IMR-90 (cell line): ENCODE measurements at regions not wholly inside any gene's neighbourhood (a gene's known extent, or its start where the extent isn't known, plus 50 kb on each side); places are given as distances from the start of the nearest gene placed in this dataset.

ENCODE experiments used
- ATAC-seq: fragments of 200-7000 bp; cut with Tn5 transposase; 2 replicates; pipeline ENCODE4 v1.9.1; 2020; ENCODE audit warnings: low read depth, mild to moderate bottlenecking, moderate library complexity
- BruUV-seq: library from RNA; stranded (reverse); fragments of 400-500 nt; replicated peaks from 2 replicates; lab custom pipeline; 2021; lab: Mats Ljungman, UMichigan
- CTCF ChIA-PET: fragments of 300-600 bp; formaldehyde crosslinking; extraction: SDS; loops from one replicate; lab custom pipeline; 2021; ENCODE audit warnings: antibody characterized with exemption; lab: Yijun Ruan, JAX
- POLR2A ChIA-PET: fragments of 300-600 bp; sonication (Branson Sonifier 250); formaldehyde crosslinking; loops from one replicate; lab custom pipeline; 2022; ENCODE audit warnings: antibody characterized with exemption; ENCODE audit not compliant: unreplicated experiment; lab: Charles Lee
- DNase-seq: peaks from one replicate; pipeline ENCODE4 v3.0.0; 2013
- H2AFZ ChIP-seq: replicated peaks from 2 replicates; pipeline ENCODE3; 2013; ENCODE audit warnings: low read length, mild to moderate bottlenecking; ENCODE audit not compliant: poor library complexity
- H2AK5ac ChIP-seq: 2 replicates; pipeline ENCODE4 v1.6.1; 2013; ENCODE audit warnings: low read depth, low read length, inconsistent platforms
- H2AK9ac ChIP-seq: replicated peaks from 2 replicates; pipeline ENCODE3; 2013; ENCODE audit warnings: mild to moderate bottlenecking, low read depth, low read length, moderate library complexity; ENCODE audit not compliant: poor library complexity
- H2BK120ac ChIP-seq: 2 replicates; pipeline ENCODE4 v1.6.1; 2013; ENCODE audit warnings: low read depth, low read length, inconsistent platforms
- H2BK15ac ChIP-seq: 3 replicates; pipeline ENCODE4 v1.6.1; 2013; ENCODE audit warnings: low read depth, low read length, inconsistent platforms
- H2BK20ac ChIP-seq: 2 replicates; pipeline ENCODE4 v1.6.1; 2013; ENCODE audit warnings: low read depth, mild to moderate bottlenecking, inconsistent platforms, low read length, moderate library complexity
- H2BK5ac ChIP-seq: 2 replicates; pipeline ENCODE4 v1.6.1; 2013; ENCODE audit warnings: mild to moderate bottlenecking, low read depth, low read length, inconsistent platforms; ENCODE audit not compliant: poor library complexity, severe bottlenecking
- H3K14ac ChIP-seq: replicated peaks from 2 replicates; pipeline ENCODE4 v1.6.1; 2013; ENCODE audit warnings: low read depth, low read length, inconsistent platforms
- H3K18ac ChIP-seq: 2 replicates; pipeline ENCODE4 v1.6.1; 2013; ENCODE audit warnings: low read depth, low read length, control low read depth
- H3K23ac ChIP-seq: 2 replicates; pipeline ENCODE4 v1.6.1; 2013; ENCODE audit warnings: low read depth, low read length, inconsistent platforms
- H3K27ac ChIP-seq: 2 replicates; pipeline ENCODE4 v1.5.1; 2013; ENCODE audit warnings: mild to moderate bottlenecking, control low read depth, low read length; ENCODE audit not compliant: insufficient read depth
- H3K27me3 ChIP-seq: 2 replicates; pipeline ENCODE4 v1.6.1; 2013; ENCODE audit warnings: low read length; ENCODE audit not compliant: control insufficient read depth, insufficient read depth
- H3K36me3 ChIP-seq: 2 replicates; pipeline ENCODE4 v1.6.1; 2013; ENCODE audit warnings: low read length, mixed read lengths; ENCODE audit not compliant: control insufficient read depth, insufficient read depth
- H3K4ac ChIP-seq: 2 replicates; pipeline ENCODE4 v1.6.1; 2013; ENCODE audit warnings: low read depth, low read length, inconsistent platforms
- H3K4me1 ChIP-seq: 2 replicates; pipeline ENCODE4 v1.6.1; 2013; ENCODE audit warnings: low read length, mixed read lengths; ENCODE audit not compliant: control insufficient read depth, insufficient read depth
- H3K4me2 ChIP-seq: 2 replicates; pipeline ENCODE4 v1.6.1; 2013; ENCODE audit warnings: low read depth, mild to moderate bottlenecking, control low read depth, low read length, moderate library complexity
- H3K4me3 ChIP-seq: 2 replicates; pipeline ENCODE4 v1.5.1; 2013; ENCODE audit warnings: low read depth, mild to moderate bottlenecking, control low read depth, low read length, moderate library complexity; ENCODE audit not compliant: insufficient read depth
- H3K56ac ChIP-seq: 2 replicates; pipeline ENCODE4 v1.6.1; 2013; ENCODE audit warnings: low read length, inconsistent platforms; ENCODE audit not compliant: insufficient read depth; ENCODE audit errors: extremely low read depth
- H3K79me1 ChIP-seq, 2 experiments: 2 replicates each; pipeline ENCODE4 v1.6.1; 2013; ENCODE audit warnings: low read length in 2 of 2, inconsistent platforms in 1 of 2, low read depth in 1 of 2
- H3K9ac ChIP-seq: 2 replicates; pipeline ENCODE4 v1.6.1; 2013; ENCODE audit warnings: low read depth, low read length, control low read depth
- H3K9me1 ChIP-seq: 2 replicates; pipeline ENCODE4 v1.6.1; 2013; ENCODE audit warnings: low read length, inconsistent platforms; ENCODE audit not compliant: insufficient read depth
- H3K9me3 ChIP-seq: 2 replicates; pipeline ENCODE4 v1.6.1; 2013; ENCODE audit warnings: low read length; ENCODE audit not compliant: control insufficient read depth, insufficient read depth
- H4K20me1 ChIP-seq: 2 replicates; pipeline ENCODE4 v1.6.1; 2013; ENCODE audit warnings: low read length, inconsistent platforms; ENCODE audit not compliant: insufficient read depth
- H4K5ac ChIP-seq: 2 replicates; pipeline ENCODE4 v1.6.1; 2013; ENCODE audit warnings: mild to moderate bottlenecking, low read depth, low read length, control low read depth
- H4K8ac ChIP-seq, 2 experiments: 2 replicates each; pipeline ENCODE4 v1.6.1; 2013; ENCODE audit warnings: low read depth in 2 of 2, low read length in 2 of 2, control low read depth in 1 of 2, inconsistent platforms in 1 of 2
- H4K91ac ChIP-seq: 2 replicates; pipeline ENCODE4 v1.6.1; 2013; ENCODE audit warnings: low read depth, low read length, inconsistent platforms; ENCODE audit not compliant: insufficient read depth
- BHLHE40 ChIP-seq: fragments of 150-350 bp; IDR thresholded peaks from 2 replicates; pipeline ENCODE4 v1.6.1; 2016; ENCODE audit warnings: mild to moderate bottlenecking, low read depth, low read length
- CEBPB ChIP-seq: IDR thresholded peaks from 2 replicates; pipeline ENCODE4 v1.6.1; 2012; ENCODE audit warnings: low read depth, low read length, improper control_type of control experiment
- CHD1 ChIP-seq: IDR thresholded peaks from 2 replicates; pipeline ENCODE4 v1.6.1; 2012; ENCODE audit warnings: low read depth, low read length, improper control_type of control experiment
- FOS ChIP-seq: fragments of 150-350 bp; IDR thresholded peaks from 2 replicates; pipeline ENCODE4 v1.6.1; 2016; ENCODE audit warnings: low read depth, low read length
- MAFK ChIP-seq: IDR thresholded peaks from 2 replicates; pipeline ENCODE4 v1.6.1; 2012; ENCODE audit warnings: low read depth, low read length, improper control_type of control experiment
- MAZ ChIP-seq: IDR thresholded peaks from 2 replicates; pipeline ENCODE4 v1.6.1; 2012; ENCODE audit warnings: low read depth, mild to moderate bottlenecking, low read length, improper control_type of control experiment, moderate library complexity, borderline replicate concordance
- MXI1 ChIP-seq: IDR thresholded peaks from 2 replicates; pipeline ENCODE4 v1.6.1; 2012; ENCODE audit warnings: low read depth, mild to moderate bottlenecking, low read length, moderate library complexity, borderline replicate concordance
- NFE2L2 ChIP-seq: fragments of 150-350 bp; IDR thresholded peaks from 2 replicates; pipeline ENCODE4 v1.6.1; 2016; ENCODE audit warnings: low read depth, mild to moderate bottlenecking, low read length
- POLR2A ChIP-seq: IDR thresholded peaks from 2 replicates; pipeline ENCODE4 v1.6.1; 2012; ENCODE audit warnings: mild to moderate bottlenecking, low read depth, low read length
- RAD21 ChIP-seq: IDR thresholded peaks from 2 replicates; pipeline ENCODE4 v1.6.1; 2012; ENCODE audit warnings: low read length, improper control_type of control experiment
- RCOR1 ChIP-seq: IDR thresholded peaks from 2 replicates; pipeline ENCODE4 v1.6.1; 2012; ENCODE audit warnings: mild to moderate bottlenecking, low read length, improper control_type of control experiment; ENCODE audit not compliant: insufficient replicate concordance
- RFX5 ChIP-seq: IDR thresholded peaks from 2 replicates; pipeline ENCODE4 v1.8.0; 2012; ENCODE audit warnings: low read depth, mild to moderate bottlenecking, low read length, moderate library complexity
- SMC3 ChIP-seq: fragments of 150-350 bp; IDR thresholded peaks from 2 replicates; pipeline ENCODE4 v1.6.1; 2016; ENCODE audit warnings: low read depth, mild to moderate bottlenecking, antibody characterized with exemption, low read length, moderate library complexity
- WGBS, 2 experiments: methylation state at CpG; one replicate each; pipeline versions ENCODE4 v1.1.5 to v1.1.7; 2013; ENCODE audit warnings: missing lambda C conversion rate in 2 of 2; ENCODE audit not compliant: insufficient read length in 1 of 2; ENCODE audit errors: extremely low coverage in 2 of 2; 5-methylcytosine and 5-hydroxymethylcytosine counted together
- dilution Hi-C: fragments of 300-500 bp; cut with HindIII; formaldehyde crosslinking; loops from one replicate; pipeline ENCODE4 v1.14.3; 2018; ENCODE audit warnings: low sequenced_read_pairs; ENCODE audit not compliant: unreplicated experiment
- in situ Hi-C: fragments of 300-500 bp; cut with MboI; formaldehyde crosslinking; loops from 3 replicates; pipeline ENCODE4 v1.14.3; 2019; ENCODE audit warnings: low sequenced_read_pairs, inconsistent platforms, mixed read lengths
- intact Hi-C: fragments of 100-400 bp; cut with micrococcal nuclease; formaldehyde crosslinking; loops from 2 replicates; pipeline ENCODE4 v1.10.0; 2022
- TF ChIP-seq, protein P1 (sequence below): fragments of 150-350 bp; IDR thresholded peaks from 2 replicates; pipeline ENCODE4 v1.6.1; 2016; ENCODE audit warnings: low read depth, mild to moderate bottlenecking, low read length, moderate library complexity, borderline replicate concordance
- TF ChIP-seq, protein P2 (sequence below): fragments of 150-350 bp; IDR thresholded peaks from 2 replicates; pipeline ENCODE4 v1.6.1; 2017; ENCODE audit warnings: mild to moderate bottlenecking, antibody characterized with exemption, low read length, low read depth
- TF ChIP-seq, protein P3 (sequence below): conservative IDR thresholded peaks from 2 replicates; pipeline ENCODE4 v1.5.1; 2012; ENCODE audit warnings: mild to moderate bottlenecking, low read depth, low read length, improper control_type of control experiment

DNA sequence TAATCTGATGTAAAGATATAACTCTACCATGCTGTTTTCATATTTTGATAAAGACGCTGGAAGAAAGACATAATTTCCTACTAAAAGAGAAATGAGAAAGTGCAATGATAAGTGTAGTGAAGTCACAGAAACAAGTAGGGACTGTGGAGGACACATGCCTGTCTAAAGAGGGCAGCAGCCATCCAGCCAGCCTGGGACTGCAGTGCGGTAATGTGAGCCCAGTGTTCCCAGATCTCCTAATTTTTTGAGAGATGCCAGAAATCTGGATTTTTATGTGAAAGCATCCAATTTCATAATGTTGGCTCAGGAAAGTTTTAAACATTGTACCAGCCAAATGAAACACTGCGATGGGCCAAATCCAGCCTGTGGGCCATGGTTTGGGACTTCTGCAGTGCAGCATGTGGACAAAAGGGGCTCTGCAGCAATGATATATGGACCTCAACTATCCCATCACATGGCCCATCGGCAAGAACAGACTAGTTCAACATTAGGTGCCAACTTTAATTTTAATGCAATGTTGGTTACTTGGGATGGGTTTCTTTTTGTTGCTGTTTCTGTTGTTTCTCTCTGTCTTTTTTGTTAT is 329.5 kb downstream of the LTN1 start:
- Histone ChIP-seq H3K9me1 (no peaks in the 10 kb centered on the region), H4K20me1 (no peaks in the 10 kb centered on the region), H3K4me2 (no peak overlapping the region), H3K79me1 (no peaks in the 10 kb centered on the region), H3K4me3 (no peak overlapping the region), H2BK20ac (no peak overlapping the region), H3K27ac (no peak overlapping the region), H3K4ac (no peak overlapping the region), H3K14ac (no peak overlapping the region), H2BK120ac (no peak overlapping the region), H2AK9ac (no peak overlapping the region), H3K18ac (no peak overlapping the region), H4K5ac (no peak overlapping the region), H4K8ac (no peak overlapping the region), H3K9ac (no peak overlapping the region), H2AFZ (no peak overlapping the region), H2AK5ac (no peak overlapping the region), H2BK5ac (no peak overlapping the region), H3K56ac (no peak overlapping the region), H3K9me3 (no peaks in the 10 kb centered on the region; the same call in 1 of the 2 replicates), H2BK15ac (no peak overlapping the region), H4K91ac (no peak overlapping the region), H3K4me1 (no peaks in the 10 kb centered on the region), H3K27me3 (no peaks in the 10 kb centered on the region), H3K23ac (no peak overlapping the region), H3K36me3 (no peaks in the 10 kb centered on the region)
- DNase-seq (no peak), ATAC-seq (no peak)
- dilution Hi-C loops = no loop called here
- WGBS, 2 experiments = no CpG with 5 or more reads among the region's 4 CpGs
- in situ Hi-C loops = no loop called here
- TF ChIP-seq, protein P1, sequence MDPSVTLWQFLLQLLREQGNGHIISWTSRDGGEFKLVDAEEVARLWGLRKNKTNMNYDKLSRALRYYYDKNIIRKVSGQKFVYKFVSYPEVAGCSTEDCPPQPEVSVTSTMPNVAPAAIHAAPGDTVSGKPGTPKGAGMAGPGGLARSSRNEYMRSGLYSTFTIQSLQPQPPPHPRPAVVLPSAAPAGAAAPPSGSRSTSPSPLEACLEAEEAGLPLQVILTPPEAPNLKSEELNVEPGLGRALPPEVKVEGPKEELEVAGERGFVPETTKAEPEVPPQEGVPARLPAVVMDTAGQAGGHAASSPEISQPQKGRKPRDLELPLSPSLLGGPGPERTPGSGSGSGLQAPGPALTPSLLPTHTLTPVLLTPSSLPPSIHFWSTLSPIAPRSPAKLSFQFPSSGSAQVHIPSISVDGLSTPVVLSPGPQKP = no peak
- TF ChIP-seq, protein P2, sequence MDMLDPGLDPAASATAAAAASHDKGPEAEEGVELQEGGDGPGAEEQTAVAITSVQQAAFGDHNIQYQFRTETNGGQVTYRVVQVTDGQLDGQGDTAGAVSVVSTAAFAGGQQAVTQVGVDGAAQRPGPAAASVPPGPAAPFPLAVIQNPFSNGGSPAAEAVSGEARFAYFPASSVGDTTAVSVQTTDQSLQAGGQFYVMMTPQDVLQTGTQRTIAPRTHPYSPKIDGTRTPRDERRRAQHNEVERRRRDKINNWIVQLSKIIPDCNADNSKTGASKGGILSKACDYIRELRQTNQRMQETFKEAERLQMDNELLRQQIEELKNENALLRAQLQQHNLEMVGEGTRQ = no peak
- TF ChIP-seq RCOR1 (no peak), POLR2A (no peak), FOS (no peak), SMC3 (no peak), CEBPB (no peak), RFX5 (no peak), MAFK (no peak), MAZ (no peak), CHD1 (no peak), RAD21 (no peak), MXI1 (no peak), NFE2L2 (no peak), BHLHE40 (no peak)
- TF ChIP-seq, protein P3, sequence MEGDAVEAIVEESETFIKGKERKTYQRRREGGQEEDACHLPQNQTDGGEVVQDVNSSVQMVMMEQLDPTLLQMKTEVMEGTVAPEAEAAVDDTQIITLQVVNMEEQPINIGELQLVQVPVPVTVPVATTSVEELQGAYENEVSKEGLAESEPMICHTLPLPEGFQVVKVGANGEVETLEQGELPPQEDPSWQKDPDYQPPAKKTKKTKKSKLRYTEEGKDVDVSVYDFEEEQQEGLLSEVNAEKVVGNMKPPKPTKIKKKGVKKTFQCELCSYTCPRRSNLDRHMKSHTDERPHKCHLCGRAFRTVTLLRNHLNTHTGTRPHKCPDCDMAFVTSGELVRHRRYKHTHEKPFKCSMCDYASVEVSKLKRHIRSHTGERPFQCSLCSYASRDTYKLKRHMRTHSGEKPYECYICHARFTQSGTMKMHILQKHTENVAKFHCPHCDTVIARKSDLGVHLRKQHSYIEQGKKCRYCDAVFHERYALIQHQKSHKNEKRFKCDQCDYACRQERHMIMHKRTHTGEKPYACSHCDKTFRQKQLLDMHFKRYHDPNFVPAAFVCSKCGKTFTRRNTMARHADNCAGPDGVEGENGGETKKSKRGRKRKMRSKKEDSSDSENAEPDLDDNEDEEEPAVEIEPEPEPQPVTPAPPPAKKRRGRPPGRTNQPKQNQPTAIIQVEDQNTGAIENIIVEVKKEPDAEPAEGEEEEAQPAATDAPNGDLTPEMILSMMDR = no peak
- ChIA-PET POLR2A (no interaction called here), CTCF (no interaction called here)
- BruUV-seq = no TSS peak
- intact Hi-C loops = no loop called here
